ENCODE measurements at regions not wholly inside any gene's neighbourhood (a gene's known extent, or its start where the extent isn't known, plus 50 kb on each side); places are given as distances from the start of the nearest gene placed in this dataset.

- TF ChIP-seq CTCF (tag by site-specific recombination; IDR thresholded peaks at IDR 0.05) (no peak), ZNF830 (tag by site-specific recombination; IDR thresholded peaks at IDR 0.05; ENCODE audit: low read depth) (no peak), YY1 (tag by site-specific recombination; IDR thresholded peaks at IDR 0.05) (no peak), ZNF580 (tag by site-specific recombination; IDR thresholded peaks at IDR 0.05) (no peak), ZNF248 (tag by site-specific recombination; IDR thresholded peaks at IDR 0.05) (no peak), ZFP41 (tag by site-specific recombination; IDR thresholded peaks at IDR 0.05; ENCODE audit: borderline replicate concordance) (no peak)
Observed at GRCh38 chr4:116303736-116304188, 781.6 kb downstream of the TRAM1L1 start.
